Calu3 (cell line): ENCODE measurements at regions not wholly inside any gene's neighbourhood (a gene's known extent, or its start where the extent isn't known, plus 50 kb on each side); places are given as distances from the start of the nearest gene placed in this dataset.

Experiments
- BruUV-seq: library from RNA; stranded (reverse); fragments of 400-500 nt; replicated peaks from 2 replicates; lab custom pipeline; 2021; lab: Mats Ljungman, UMichigan
- CTCF ChIA-PET: fragments of 300-600 bp; sonication (Branson Sonifier 250); formaldehyde crosslinking; loops from one replicate; lab custom pipeline; 2022; ENCODE audit warnings: antibody characterized with exemption; lab: Charles Lee
- DNase-seq: peaks from one replicate; pipeline ENCODE4 v3.0.0; 2022
- H3K27ac Mint-ChIP-seq: one replicate; pipeline ENCODE4 v1.8.0; 2022; ENCODE audit warnings: mixed read lengths; ENCODE audit not compliant: unreplicated experiment
- H3K27me3 Mint-ChIP-seq: one replicate; pipeline ENCODE4 v1.8.0; 2022; ENCODE audit warnings: mixed read lengths; ENCODE audit not compliant: unreplicated experiment
- H3K36me3 Mint-ChIP-seq: one replicate; pipeline ENCODE4 v1.8.0; 2022; ENCODE audit warnings: mild to moderate bottlenecking, moderate library complexity, mixed read lengths; ENCODE audit not compliant: insufficient read depth, unreplicated experiment
- H3K4me1 Mint-ChIP-seq: one replicate; pipeline ENCODE4 v1.8.0; 2022; ENCODE audit warnings: mild to moderate bottlenecking, low read depth, mixed read lengths; ENCODE audit not compliant: unreplicated experiment
- H3K4me3 Mint-ChIP-seq: one replicate; pipeline ENCODE4 v1.8.0; 2022; ENCODE audit warnings: mild to moderate bottlenecking, low read depth, moderate library complexity, mixed read lengths; ENCODE audit not compliant: unreplicated experiment
- H3K9me3 Mint-ChIP-seq: one replicate; pipeline ENCODE4 v1.8.0; 2022; ENCODE audit warnings: low read depth, mixed read lengths; ENCODE audit not compliant: unreplicated experiment
- intact Hi-C: fragments of 100-400 bp; cut with micrococcal nuclease; formaldehyde crosslinking; loops from one replicate; pipeline ENCODE4 v1.10.0; 2022; ENCODE audit not compliant: unreplicated experiment
- TF ChIP-seq, protein P1 (sequence below): fragments of 200-600 bp; IDR thresholded peaks from one replicate; pipeline ENCODE4 v1.8.0; 2022; ENCODE audit warnings: antibody characterized with exemption; ENCODE audit not compliant: unreplicated experiment

- H3K9me3 Mint-ChIP-seq, result peaks cover 3% of the 10 kb centered on the region
- CTCF ChIA-PET, result no interaction called here
Measured at GRCh38 chr11:71358963-71359567, 89.1 kb downstream of the DHCR7 start.

GRCh38 chr11:71358122-71358728, 90.0 kb downstream of the DHCR7 start:
- peaks cover 3% of the 10 kb centered on the region for H3K9me3 Mint-ChIP-seq
- no peaks in the 10 kb centered on the region for H3K4me1 Mint-ChIP-seq
- no peak for DNase-seq
- H3K27ac Mint-ChIP-seq, result no peak overlapping the region
- CTCF ChIA-PET, result no interaction called here
- H3K36me3 Mint-ChIP-seq, result no peaks in the 10 kb centered on the region
- no peak overlapping the region for H3K4me3 Mint-ChIP-seq
- no TSS peak for BruUV-seq
- peaks cover 44% of the 10 kb centered on the region for H3K27me3 Mint-ChIP-seq
- TF ChIP-seq, protein P1, sequence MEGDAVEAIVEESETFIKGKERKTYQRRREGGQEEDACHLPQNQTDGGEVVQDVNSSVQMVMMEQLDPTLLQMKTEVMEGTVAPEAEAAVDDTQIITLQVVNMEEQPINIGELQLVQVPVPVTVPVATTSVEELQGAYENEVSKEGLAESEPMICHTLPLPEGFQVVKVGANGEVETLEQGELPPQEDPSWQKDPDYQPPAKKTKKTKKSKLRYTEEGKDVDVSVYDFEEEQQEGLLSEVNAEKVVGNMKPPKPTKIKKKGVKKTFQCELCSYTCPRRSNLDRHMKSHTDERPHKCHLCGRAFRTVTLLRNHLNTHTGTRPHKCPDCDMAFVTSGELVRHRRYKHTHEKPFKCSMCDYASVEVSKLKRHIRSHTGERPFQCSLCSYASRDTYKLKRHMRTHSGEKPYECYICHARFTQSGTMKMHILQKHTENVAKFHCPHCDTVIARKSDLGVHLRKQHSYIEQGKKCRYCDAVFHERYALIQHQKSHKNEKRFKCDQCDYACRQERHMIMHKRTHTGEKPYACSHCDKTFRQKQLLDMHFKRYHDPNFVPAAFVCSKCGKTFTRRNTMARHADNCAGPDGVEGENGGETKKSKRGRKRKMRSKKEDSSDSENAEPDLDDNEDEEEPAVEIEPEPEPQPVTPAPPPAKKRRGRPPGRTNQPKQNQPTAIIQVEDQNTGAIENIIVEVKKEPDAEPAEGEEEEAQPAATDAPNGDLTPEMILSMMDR, result no peak
- intact Hi-C loops, result no loop called here

More at GRCh38 chr11:71358963-71359567, 89.1 kb downstream of the DHCR7 start:
- intact Hi-C loops, result no loop called here
- peaks cover 36% of the 10 kb centered on the region for H3K27me3 Mint-ChIP-seq
- no peak overlapping the region for H3K27ac Mint-ChIP-seq
- H3K4me3 Mint-ChIP-seq, result no peak overlapping the region
- TF ChIP-seq, protein P1, result no peak
- BruUV-seq, result no TSS peak
- H3K4me1 Mint-ChIP-seq, result no peaks in the 10 kb centered on the region
- no peak for DNase-seq
- no peaks in the 10 kb centered on the region for H3K36me3 Mint-ChIP-seq

GRCh38 chr11:71357414-71357813, 90.8 kb downstream of the DHCR7 start:
- DNase-seq, result no peak
- TF ChIP-seq, protein P1, result no peak
- Mint-ChIP-seq H3K27ac (no peak overlapping the region), H3K36me3 (no peaks in the 10 kb centered on the region), H3K27me3 (peaks cover 52% of the 10 kb centered on the region), H3K4me3 (no peak overlapping the region), H3K9me3 (peaks cover 3% of the 10 kb centered on the region), H3K4me1 (no peaks in the 10 kb centered on the region)
- CTCF ChIA-PET, result no interaction called here
- BruUV-seq, result no TSS peak
- intact Hi-C loops, result no loop called here

- TF ChIP-seq, protein P1, result no peak
- CTCF ChIA-PET, result interaction anchor here (0.6 kb wide), 1 partner anchor 74 kb away, joined by 6 read pairs; no protein-coding TSS in a partner anchor
- Mint-ChIP-seq H3K27ac (no peak overlapping the region), H3K4me3 (no peak overlapping the region), H3K9me3 (peaks cover 3% of the 10 kb centered on the region), H3K27me3 (peaks cover 57% of the 10 kb centered on the region), H3K36me3 (no peaks in the 10 kb centered on the region), H3K4me1 (no peaks in the 10 kb centered on the region)
- intact Hi-C loops, result no loop called here
- DNase-seq, result no peak
- no TSS peak for BruUV-seq
Measured at GRCh38 chr11:71356904-71357303, 91.3 kb downstream of the DHCR7 start.
